Hepatocyte (in vitro differentiated cells): ENCODE measurements at regions not wholly inside any gene's neighbourhood (a gene's known extent, or its start where the extent isn't known, plus 50 kb on each side); places are given as distances from the start of the nearest gene placed in this dataset.

Experiments
- DNase-seq: peaks from one replicate; pipeline ENCODE4 v3.0.0-alpha.2; 2016; ENCODE audit warnings: low spot score
- H2AFZ ChIP-seq: fragments of 200-600 bp; sonication (generic); 2 replicates; pipeline ENCODE4 v1.6.0; 2016; ENCODE audit warnings: antibody characterized with exemption, mild to moderate bottlenecking
- H3K27ac ChIP-seq: fragments of 200-600 bp; sonication (generic); 2 replicates; pipeline ENCODE4 v1.5.1; 2016; ENCODE audit warnings: mild to moderate bottlenecking
- H3K27me3 ChIP-seq: fragments of 200-600 bp; sonication (generic); 2 replicates; pipeline ENCODE4 v1.6.1; 2016
- H3K36me3 ChIP-seq: fragments of 200-600 bp; sonication (generic); replicated peaks from 2 replicates; pipeline ENCODE4 v1.5.1; 2016; ENCODE audit warnings: low read depth; ENCODE audit not compliant: insufficient read depth
- H3K4me1 ChIP-seq: fragments of 200-600 bp; sonication (generic); 2 replicates; pipeline ENCODE4 v1.5.1; 2016; ENCODE audit warnings: mild to moderate bottlenecking, moderate library complexity; ENCODE audit not compliant: insufficient read depth
- H3K4me2 ChIP-seq: fragments of 200-600 bp; sonication (generic); 2 replicates; pipeline ENCODE4 v1.6.0; 2016
- H3K4me3 ChIP-seq: fragments of 200-600 bp; sonication (generic); 2 replicates; pipeline ENCODE4 v1.5.1; 2016; ENCODE audit warnings: mild to moderate bottlenecking
- H3K79me2 ChIP-seq: fragments of 200-600 bp; sonication (generic); 2 replicates; pipeline ENCODE4 v1.6.0; 2017; ENCODE audit warnings: mild to moderate bottlenecking
- H3K9me2 ChIP-seq: fragments of 200-600 bp; sonication (generic); replicated peaks from 2 replicates; pipeline ENCODE4 v1.6.0; 2017; ENCODE audit warnings: mild to moderate bottlenecking; ENCODE audit not compliant: insufficient read depth
- H3K9me3 ChIP-seq: fragments of 200-600 bp; sonication (generic); 2 replicates; pipeline ENCODE4 v1.5.1; 2016; ENCODE audit warnings: low read depth, mild to moderate bottlenecking
- H4K20me1 ChIP-seq: fragments of 200-600 bp; sonication (generic); 2 replicates; pipeline ENCODE4 v1.6.0; 2016; ENCODE audit warnings: mild to moderate bottlenecking; ENCODE audit not compliant: insufficient read depth, poor library complexity, severe bottlenecking
- EZH2 ChIP-seq: fragments of 200-600 bp; sonication (generic); IDR thresholded peaks from 2 replicates; pipeline ENCODE4 v1.6.1; 2016; ENCODE audit warnings: antibody characterized with exemption, mild to moderate bottlenecking, borderline replicate concordance
- EZH2phosphoT487 ChIP-seq: fragments of 200-600 bp; sonication (generic); IDR thresholded peaks from one replicate; pipeline ENCODE4 v1.6.1; 2018; ENCODE audit warnings: antibody characterized with exemption, mild to moderate bottlenecking, low read depth, moderate library complexity; ENCODE audit not compliant: unreplicated experiment, severe bottlenecking
- WGBS: methylation state at CpG from one replicate; pipeline ENCODE4 v1.1.6; 2016; ENCODE audit warnings: low lambda C conversion rate; ENCODE audit errors: missing lambda C conversion rate; 5-methylcytosine and 5-hydroxymethylcytosine counted together
- TF ChIP-seq, protein P1 (sequence below): fragments of 200-600 bp; sonication (generic); IDR thresholded peaks from 2 replicates; pipeline ENCODE4 v1.5.1; 2016; ENCODE audit warnings: antibody characterized with exemption, mild to moderate bottlenecking; ENCODE audit not compliant: poor library complexity

DNA sequence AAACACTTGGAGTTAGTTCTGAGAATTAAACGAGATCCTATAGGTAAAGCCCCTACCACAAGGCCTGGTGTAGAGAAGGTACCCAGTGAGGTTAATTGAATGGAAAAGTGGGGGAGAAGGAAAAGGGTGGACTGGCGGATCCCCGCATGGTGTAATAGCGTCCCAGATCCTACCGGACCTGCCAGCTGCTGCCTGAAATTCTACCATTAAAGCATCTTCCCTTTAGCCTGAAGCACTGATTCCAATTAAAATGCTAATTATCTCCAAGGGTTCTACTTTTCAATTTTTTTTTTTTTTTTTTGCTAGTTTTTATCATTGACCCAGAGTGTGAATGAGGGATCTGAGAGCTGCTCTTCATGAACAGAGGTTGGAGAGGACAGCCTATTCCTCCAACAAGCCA is 237.9 kb downstream of the TLE3 start:
- Histone ChIP-seq H3K4me1 (peaks cover 20% of the 10 kb centered on the region), H3K4me3 (no peak overlapping the region), H2AFZ (no peak overlapping the region), H3K4me2 (no peak overlapping the region), H3K9me2 (no peaks in the 10 kb centered on the region), H3K27ac (no peak overlapping the region), H3K27me3 (no peaks in the 10 kb centered on the region), H3K79me2 (no peaks in the 10 kb centered on the region), H3K9me3 (no peaks in the 10 kb centered on the region), H4K20me1 (no peaks in the 10 kb centered on the region), H3K36me3 (no peaks in the 10 kb centered on the region)
- no peak for TF ChIP-seq EZH2phosphoT487
- TF ChIP-seq, protein P1, sequence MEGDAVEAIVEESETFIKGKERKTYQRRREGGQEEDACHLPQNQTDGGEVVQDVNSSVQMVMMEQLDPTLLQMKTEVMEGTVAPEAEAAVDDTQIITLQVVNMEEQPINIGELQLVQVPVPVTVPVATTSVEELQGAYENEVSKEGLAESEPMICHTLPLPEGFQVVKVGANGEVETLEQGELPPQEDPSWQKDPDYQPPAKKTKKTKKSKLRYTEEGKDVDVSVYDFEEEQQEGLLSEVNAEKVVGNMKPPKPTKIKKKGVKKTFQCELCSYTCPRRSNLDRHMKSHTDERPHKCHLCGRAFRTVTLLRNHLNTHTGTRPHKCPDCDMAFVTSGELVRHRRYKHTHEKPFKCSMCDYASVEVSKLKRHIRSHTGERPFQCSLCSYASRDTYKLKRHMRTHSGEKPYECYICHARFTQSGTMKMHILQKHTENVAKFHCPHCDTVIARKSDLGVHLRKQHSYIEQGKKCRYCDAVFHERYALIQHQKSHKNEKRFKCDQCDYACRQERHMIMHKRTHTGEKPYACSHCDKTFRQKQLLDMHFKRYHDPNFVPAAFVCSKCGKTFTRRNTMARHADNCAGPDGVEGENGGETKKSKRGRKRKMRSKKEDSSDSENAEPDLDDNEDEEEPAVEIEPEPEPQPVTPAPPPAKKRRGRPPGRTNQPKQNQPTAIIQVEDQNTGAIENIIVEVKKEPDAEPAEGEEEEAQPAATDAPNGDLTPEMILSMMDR = no peak
- TF ChIP-seq EZH2 = no peak
- no peak for DNase-seq
- WGBS = 90% methylated on average over 5 of the region's 5 CpGs

DNA sequence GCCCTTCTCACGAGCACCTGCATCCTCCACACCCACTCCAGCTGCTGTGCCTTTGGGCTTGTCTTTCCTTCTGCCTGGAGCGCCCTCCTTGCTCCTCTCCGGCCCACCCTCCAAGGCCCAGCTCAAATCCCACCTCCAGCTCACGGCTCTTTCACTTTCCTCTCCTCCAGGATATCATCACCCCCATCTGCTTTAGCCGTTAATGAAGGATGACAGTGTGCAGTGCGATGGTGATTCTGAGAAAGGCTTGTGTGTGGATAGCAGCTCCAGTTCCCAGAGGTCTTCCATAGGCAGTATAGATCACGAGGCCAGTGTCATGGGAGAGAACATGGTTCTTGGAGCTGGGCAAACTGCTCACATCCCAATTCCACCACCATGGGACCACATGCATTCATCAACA is 237.4 kb downstream of the TLE3 start:
- Histone ChIP-seq H3K79me2 (no peaks in the 10 kb centered on the region), H3K9me3 (no peaks in the 10 kb centered on the region), H4K20me1 (no peaks in the 10 kb centered on the region), H2AFZ (no peak overlapping the region), H3K27me3 (no peaks in the 10 kb centered on the region), H3K9me2 (no peaks in the 10 kb centered on the region), H3K27ac (no peak overlapping the region), H3K4me3 (no peak overlapping the region), H3K36me3 (no peaks in the 10 kb centered on the region), H3K4me2 (no peak overlapping the region), H3K4me1 (peaks cover 16% of the 10 kb centered on the region)
- no peak for DNase-seq
- 93% methylated on average over 7 of the region's 7 CpGs for WGBS
- TF ChIP-seq EZH2phosphoT487 (no peak), EZH2 (no peak)
- TF ChIP-seq, protein P1 = no peak

DNA sequence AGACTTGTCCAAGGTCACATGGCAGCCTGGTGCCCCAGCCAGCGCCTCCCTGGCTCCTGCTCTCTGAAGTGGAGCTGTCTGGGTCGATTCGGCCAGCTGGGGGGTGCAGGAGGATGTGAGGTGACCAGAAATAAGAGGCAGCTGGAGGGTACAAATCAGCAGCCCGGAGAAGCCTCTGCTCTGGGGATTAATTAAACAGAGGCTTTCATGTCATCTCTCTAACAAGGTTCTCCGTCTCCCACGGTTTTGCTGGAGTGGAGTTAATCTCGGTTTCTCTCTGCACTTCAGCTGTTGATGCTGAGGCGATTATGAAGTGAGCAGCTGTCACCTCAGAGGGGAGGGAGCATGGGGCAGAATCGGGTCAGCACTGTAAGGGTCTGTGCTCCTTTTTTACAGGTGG is 236.8 kb downstream of the TLE3 start:
- 78% methylated on average over 9 of the region's 9 CpGs for WGBS
- TF ChIP-seq, protein P1 = no peak
- TF ChIP-seq EZH2phosphoT487 (no peak), EZH2 (no peak)

More for the DNA sequence above, 236.8 kb downstream of the TLE3 start:
- H3K36me3 ChIP-seq = no peaks in the 10 kb centered on the region
- no peak overlapping the region for H3K27ac ChIP-seq
- no peak for DNase-seq
- H3K27me3 ChIP-seq = no peaks in the 10 kb centered on the region
- no peak overlapping the region for H3K4me3 ChIP-seq
- no peaks in the 10 kb centered on the region for H3K79me2 ChIP-seq
- H3K9me3 ChIP-seq = no peaks in the 10 kb centered on the region
- no peak overlapping the region for H2AFZ ChIP-seq
- H3K4me1 ChIP-seq = peaks cover 10% of the 10 kb centered on the region
- no peaks in the 10 kb centered on the region for H3K9me2 ChIP-seq
- no peak overlapping the region for H3K4me2 ChIP-seq
- H4K20me1 ChIP-seq = no peaks in the 10 kb centered on the region
